Endothelial cell of umbilical vein (primary cell): ENCODE measurements at regions not wholly inside any gene's neighbourhood (a gene's known extent, or its start where the extent isn't known, plus 50 kb on each side); places are given as distances from the start of the nearest gene placed in this dataset.

Source experiments
- BruUV-seq: library from RNA; stranded (reverse); fragments of 400-500 nt; replicated peaks from 2 replicates; lab custom pipeline; 2021; lab: Mats Ljungman, UMichigan
- CTCF ChIA-PET: fragments of 300-600, 350-600 bp; sonication (Branson Sonifier 250); formaldehyde crosslinking; loops from one replicate; lab custom pipeline; 2021; ENCODE audit warnings: antibody characterized with exemption, inconsistent platforms; lab: Charles Lee
- POLR2A ChIA-PET: fragments of 300-600, 350-600 bp; sonication (Branson Sonifier 250); formaldehyde crosslinking; loops from one replicate; lab custom pipeline; 2021; ENCODE audit warnings: antibody characterized with exemption, inconsistent platforms; lab: Charles Lee
- DNase-seq: peaks from one replicate; pipeline ENCODE4 v3.0.0-alpha.2; 2011; ENCODE audit warnings: low read depth, low spot score
- FAIRE-seq: peaks from 2 replicates; lab custom pipeline; 2011; peaks lifted over from hg19 to GRCh38; lab: Jason Lieb, UNC
- H2AFZ ChIP-seq: 2 replicates; pipeline ENCODE4 v1.6.0; 2012; ENCODE audit warnings: low read depth, low read length, control low read depth, inconsistent platforms
- H3K27ac ChIP-seq: 2 replicates; pipeline ENCODE4 v1.5.1; 2011; ENCODE audit warnings: low read depth, mild to moderate bottlenecking, control low read depth, low read length, moderate library complexity; ENCODE audit not compliant: insufficient read depth
- H3K27me3 ChIP-seq, 2 experiments: 2 replicates each; pipeline versions ENCODE4 v1.6.0 to v1.6.1; 2011; ENCODE audit warnings: low read length in 2 of 2, mixed read lengths in 1 of 2; ENCODE audit not compliant: control insufficient read depth in 2 of 2, insufficient read depth in 2 of 2
- H3K36me3 ChIP-seq, 2 experiments: 2 replicates in 1 of 2; 3 replicates in 1 of 2; pipeline ENCODE4 v1.5.1; 2011; ENCODE audit warnings: low read length in 2 of 2, mild to moderate bottlenecking in 1 of 2, moderate library complexity in 1 of 2; ENCODE audit not compliant: control insufficient read depth in 2 of 2, insufficient read depth in 2 of 2; ENCODE audit errors: extremely low read depth in 1 of 2
- H3K4me1 ChIP-seq: 3 replicates; pipeline ENCODE4 v1.5.1; 2011; ENCODE audit warnings: mild to moderate bottlenecking, low read length; ENCODE audit not compliant: control insufficient read depth, insufficient read depth; ENCODE audit errors: extremely low read depth
- H3K4me2 ChIP-seq: 2 replicates; pipeline ENCODE4 v1.6.1; 2011; ENCODE audit warnings: low read length, control low read depth, mixed read lengths; ENCODE audit not compliant: insufficient read depth
- H3K4me3 ChIP-seq, 3 experiments: fragments of 200-600 bp in 1 of 3; sonication (generic), shearing (Covaris generic) in 1 of 3; replicated peaks in 1 of 3; 2 replicates each; pipeline ENCODE4 v1.5.1; 2011 to 2016; ENCODE audit warnings: control low read depth in 3 of 3, low read length in 3 of 3, mild to moderate bottlenecking in 2 of 3, inconsistent platforms in 1 of 3, low read depth in 1 of 3, moderate library complexity in 1 of 3; ENCODE audit not compliant: insufficient read depth in 1 of 3
- H3K79me2 ChIP-seq: 2 replicates; pipeline ENCODE4 v1.6.0; 2012; ENCODE audit warnings: low read length, inconsistent platforms; ENCODE audit not compliant: control insufficient read depth, insufficient read depth
- H3K9ac ChIP-seq: replicated peaks from 2 replicates; pipeline ENCODE3; 2011; ENCODE audit warnings: low read length, control low read depth; ENCODE audit not compliant: insufficient read depth; ENCODE audit errors: extremely low read depth
- H3K9me1 ChIP-seq: replicated peaks from 3 replicates; pipeline ENCODE4 v1.6.0; 2011; ENCODE audit warnings: mild to moderate bottlenecking, low read length; ENCODE audit not compliant: control insufficient read depth, insufficient read depth; ENCODE audit errors: extremely low read depth
- H3K9me3 ChIP-seq: replicated peaks from 2 replicates; pipeline ENCODE4 v1.5.1; 2012; ENCODE audit warnings: low read length, inconsistent platforms; ENCODE audit not compliant: control insufficient read depth, insufficient read depth
- H4K20me1 ChIP-seq: replicated peaks from 2 replicates; pipeline ENCODE3; 2011; ENCODE audit warnings: mild to moderate bottlenecking, low read length; ENCODE audit not compliant: control insufficient read depth, insufficient read depth; ENCODE audit errors: extremely low read depth
- EZH2 ChIP-seq: IDR thresholded peaks from 2 replicates; pipeline ENCODE4 v1.6.1; 2012; ENCODE audit warnings: borderline replicate concordance, low read depth, mild to moderate bottlenecking, moderate library complexity, low read length, inconsistent platforms; ENCODE audit not compliant: severe bottlenecking
- FOS ChIP-seq: IDR thresholded peaks from 2 replicates; pipeline ENCODE4 v1.6.1; 2011; ENCODE audit warnings: mild to moderate bottlenecking, low read length, moderate library complexity, borderline replicate concordance; ENCODE audit not compliant: insufficient read depth
- GATA2 ChIP-seq: IDR thresholded peaks from 2 replicates; pipeline ENCODE4 v1.7.0; 2011; ENCODE audit warnings: low read depth, mild to moderate bottlenecking, moderate library complexity, mixed read lengths, low read length; ENCODE audit not compliant: insufficient read length, insufficient read depth
- JUN ChIP-seq: IDR thresholded peaks from 2 replicates; pipeline ENCODE4 v1.6.1; 2011; ENCODE audit warnings: borderline replicate concordance, low read depth; ENCODE audit not compliant: insufficient read length, insufficient read depth
- MAX ChIP-seq: IDR thresholded peaks from 2 replicates; pipeline ENCODE4 v1.6.1; 2011; ENCODE audit not compliant: insufficient read depth, insufficient read length
- MYC ChIP-seq: IDR thresholded peaks from one replicate; pipeline ENCODE4 v1.6.1; 2011; ENCODE audit warnings: mild to moderate bottlenecking, low read depth, low read length
- POLR2A ChIP-seq: IDR thresholded peaks from 2 replicates; pipeline ENCODE4 v1.6.1; 2012; ENCODE audit warnings: low read depth, mild to moderate bottlenecking, control low read depth, low read length
- POLR2AphosphoS5 ChIP-seq: IDR thresholded peaks from 2 replicates; pipeline ENCODE4 v1.6.1; 2012; ENCODE audit warnings: low read depth, mild to moderate bottlenecking, control low read depth, low read length, moderate library complexity; ENCODE audit not compliant: insufficient read depth
- dilution Hi-C: fragments of 300-500 bp; cut with MboI; formaldehyde crosslinking; loops from one replicate; pipeline ENCODE4 v1.15.0; 2019; ENCODE audit warnings: low sequenced_read_pairs; ENCODE audit not compliant: extremely low pct_ligation_motif_present
- intact Hi-C: fragments of 100-400 bp; cut with micrococcal nuclease; formaldehyde crosslinking; loops from one replicate; pipeline ENCODE4 v1.10.0; 2022
- TF ChIP-seq, protein P1 (sequence below), 2 donors: IDR thresholded peaks; 1 replicate in 1 of 2; 2 replicates in 1 of 2; pipeline ENCODE4 v1.5.1; 2011; ENCODE audit warnings: low read length in 2 of 2, mild to moderate bottlenecking in 2 of 2, moderate library complexity in 2 of 2, control low read depth in 1 of 2, inconsistent platforms in 1 of 2, low read depth in 1 of 2; ENCODE audit not compliant: insufficient read depth in 1 of 2; ENCODE audit errors: extremely low read depth in 1 of 2

GRCh38 chr4:101706535-101707057, 83.9 kb upstream of the BANK1 start:
- H3K27me3 ChIP-seq: no peaks in the 10 kb centered on the region
- intact Hi-C loops: no loop called here
- H3K79me2 ChIP-seq: no peaks in the 10 kb centered on the region
- no peak for TF ChIP-seq POLR2AphosphoS5
- TF ChIP-seq EZH2: no peak
- TF ChIP-seq POLR2A: no peak
- TF ChIP-seq MAX: no peak
- no peak for TF ChIP-seq FOS
- TF ChIP-seq, protein P1, sequence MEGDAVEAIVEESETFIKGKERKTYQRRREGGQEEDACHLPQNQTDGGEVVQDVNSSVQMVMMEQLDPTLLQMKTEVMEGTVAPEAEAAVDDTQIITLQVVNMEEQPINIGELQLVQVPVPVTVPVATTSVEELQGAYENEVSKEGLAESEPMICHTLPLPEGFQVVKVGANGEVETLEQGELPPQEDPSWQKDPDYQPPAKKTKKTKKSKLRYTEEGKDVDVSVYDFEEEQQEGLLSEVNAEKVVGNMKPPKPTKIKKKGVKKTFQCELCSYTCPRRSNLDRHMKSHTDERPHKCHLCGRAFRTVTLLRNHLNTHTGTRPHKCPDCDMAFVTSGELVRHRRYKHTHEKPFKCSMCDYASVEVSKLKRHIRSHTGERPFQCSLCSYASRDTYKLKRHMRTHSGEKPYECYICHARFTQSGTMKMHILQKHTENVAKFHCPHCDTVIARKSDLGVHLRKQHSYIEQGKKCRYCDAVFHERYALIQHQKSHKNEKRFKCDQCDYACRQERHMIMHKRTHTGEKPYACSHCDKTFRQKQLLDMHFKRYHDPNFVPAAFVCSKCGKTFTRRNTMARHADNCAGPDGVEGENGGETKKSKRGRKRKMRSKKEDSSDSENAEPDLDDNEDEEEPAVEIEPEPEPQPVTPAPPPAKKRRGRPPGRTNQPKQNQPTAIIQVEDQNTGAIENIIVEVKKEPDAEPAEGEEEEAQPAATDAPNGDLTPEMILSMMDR (IDR thresholded peaks at IDR 0.05; ENCODE audit: extremely low read depth in 1 of 2, insufficient read depth in 1 of 2, low read depth in 1 of 2, low read length in 2 of 2): no peak
- no peak for TF ChIP-seq MYC
- TF ChIP-seq JUN: no peak
- TF ChIP-seq GATA2: no peak
- DNase-seq (no peak), FAIRE-seq (no peak)
- POLR2A ChIA-PET: no interaction called here
- no peaks in the 10 kb centered on the region for H4K20me1 ChIP-seq
- H2AFZ ChIP-seq: no peak overlapping the region
- no peak overlapping the region for H3K4me2 ChIP-seq
- H3K9me1 ChIP-seq: no peaks in the 10 kb centered on the region
- no peaks in the 10 kb centered on the region for H3K9me3 ChIP-seq
- no peak overlapping the region for H3K27ac ChIP-seq
- H3K4me3 ChIP-seq: no peak overlapping the region
- dilution Hi-C loops: no loop called here
- no TSS peak for BruUV-seq
- CTCF ChIA-PET: interaction anchor here (1.2 to 1.7 kb wide), 3 partner anchors 13 to 593 kb away, joined by 3 to 8 read pairs (median 4); no protein-coding TSS in a partner anchor
- H3K4me1 ChIP-seq: no peaks in the 10 kb centered on the region
- no peak overlapping the region for H3K9ac ChIP-seq
- H3K36me3 ChIP-seq: no peaks in the 10 kb centered on the region
